GM21786 (cell line): ENCODE measurements at regions not wholly inside any gene's neighbourhood (a gene's known extent, or its start where the extent isn't known, plus 50 kb on each side); places are given as distances from the start of the nearest gene placed in this dataset.
"Not testable (repeated sequence)": the region's sequence is repeated elsewhere in the genome, so short reads cannot be mapped to it uniquely, and the experiment has no call there.

Experiments
- ATAC-seq: cut with Tn5 transposase; IDR thresholded peaks from one replicate; pipeline ENCODE4 v1.9.1; 2021; ENCODE audit not compliant: unreplicated experiment

- ATAC-seq = not testable (repeated sequence)
Observed at GRCh38 chr15:69928890-69929289, 168.8 kb downstream of the TLE3 start.

GRCh38 chr15:69929905-69930630, 167.6 kb downstream of the TLE3 start:
- no peak for ATAC-seq

- no peak for ATAC-seq
Observed at GRCh38 chr15:69930754-69931153, 167.0 kb downstream of the TLE3 start.

- ATAC-seq = no peak
Observed at GRCh38 chr15:69931156-69931555, 166.6 kb downstream of the TLE3 start.

- ATAC-seq = no peak
Observed at GRCh38 chr15:69934607-69935006, 163.1 kb downstream of the TLE3 start.

- no peak for ATAC-seq
Observed at GRCh38 chr15:69939513-69940440, 157.9 kb downstream of the TLE3 start.

- no peak for ATAC-seq
Observed at GRCh38 chr15:69940441-69941300, 157.0 kb downstream of the TLE3 start.

- no peak for ATAC-seq
Observed at GRCh38 chr15:69941301-69941605, 156.5 kb downstream of the TLE3 start.

GRCh38 chr15:69941706-69942495, 155.8 kb downstream of the TLE3 start:
- no peak for ATAC-seq

- ATAC-seq = no peak
Observed at GRCh38 chr15:69943637-69944036, 154.1 kb downstream of the TLE3 start.

GRCh38 chr15:69945729-69946128, 152.0 kb downstream of the TLE3 start:
- ATAC-seq = no peak

GRCh38 chr15:69946870-69947269, 150.8 kb downstream of the TLE3 start:
- no peak for ATAC-seq

- ATAC-seq = no peak
Observed at GRCh38 chr15:69947394-69947793, 150.3 kb downstream of the TLE3 start.

GRCh38 chr15:69949485-69949884, 148.2 kb downstream of the TLE3 start:
- ATAC-seq = no peak

- ATAC-seq = no peak
Observed at GRCh38 chr15:69951256-69951897, 146.3 kb downstream of the TLE3 start.

GRCh38 chr15:69951898-69952555, 145.7 kb downstream of the TLE3 start:
- ATAC-seq = no peak

GRCh38 chr15:69953051-69953450, 144.7 kb downstream of the TLE3 start:
- ATAC-seq = no peak

GRCh38 chr15:69953816-69954215, 143.9 kb downstream of the TLE3 start:
- no peak for ATAC-seq

GRCh38 chr15:69954666-69955065, 143.1 kb downstream of the TLE3 start:
- ATAC-seq = no peak
